Heart left ventricle (tissue), 16 donors: ENCODE measurements at regions not wholly inside any gene's neighbourhood (a gene's known extent, or its start where the extent isn't known, plus 50 kb on each side); places are given as distances from the start of the nearest gene placed in this dataset.
"Not testable (repeated sequence)": the region's sequence is repeated elsewhere in the genome, so short reads cannot be mapped to it uniquely, and the experiment has no call there.

ENCODE experiments used
- ATAC-seq, 4 donors: fragments of 200-7000 bp; cut with Tn5 transposase; one replicate each; pipeline ENCODE4 v1.9.1; 2020 to 2022; ENCODE audit warnings: moderate library complexity in 4 of 4, mild to moderate bottlenecking in 3 of 4, moderate number of reproducible peaks in 1 of 4
- DNase-seq, 5 donors: peaks; one replicate each; pipeline ENCODE4 v3.0.0-alpha.2; 2020
- H3K27ac ChIP-seq, 12 donors: fragments of 200-600 bp; sonication (generic) in 4 of 12; one replicate each; pipeline versions ENCODE4 v1.5.0 to v1.8.0; 2016 to 2022; ENCODE audit warnings: mild to moderate bottlenecking in 2 of 12
- H3K27me3 ChIP-seq, 9 donors: fragments of 200-600 bp; sonication (generic) in 2 of 9; one replicate each; pipeline versions ENCODE4 v1.5.1 to v1.8.0; 2016 to 2022; ENCODE audit warnings: mild to moderate bottlenecking in 3 of 9
- H3K36me3 ChIP-seq, 9 donors: fragments of 200-600 bp; sonication (generic) in 2 of 9; one replicate each; pipeline versions ENCODE4 v1.5.0 to v1.8.0; 2018 to 2022; ENCODE audit warnings: mild to moderate bottlenecking in 2 of 9
- H3K4me1 ChIP-seq, 12 donors: fragments of 200-600 bp; sonication (generic) in 4 of 12; one replicate each; pipeline versions ENCODE4 v1.5.0 to v1.8.0; 2016 to 2022; ENCODE audit warnings: mild to moderate bottlenecking in 3 of 12
- H3K4me3 ChIP-seq, 12 donors: fragments of 200-600 bp; sonication (generic) in 4 of 12; one replicate each; pipeline versions ENCODE4 v1.5.0 to v1.8.0; 2017 to 2022; ENCODE audit warnings: mild to moderate bottlenecking in 9 of 12, moderate library complexity in 4 of 12
- H3K9me3 ChIP-seq, 12 donors: fragments of 200-600 bp; sonication (generic) in 4 of 12; one replicate each; pipeline versions ENCODE4 v1.5.0 to v1.8.0; 2016 to 2022; ENCODE audit warnings: mild to moderate bottlenecking in 1 of 12
- POLR2A ChIP-seq, 2 donors: fragments of 450-650 bp; IDR thresholded peaks; one replicate each; pipeline ENCODE4 v1.6.1; 2017; ENCODE audit warnings: antibody characterized with exemption in 2 of 2, mild to moderate bottlenecking in 2 of 2, moderate library complexity in 2 of 2
- WGBS, 4 donors: extraction: QIAGEN DNeasy Blood & Tissue Kit in 2 of 4; methylation state at CpG; one replicate each; pipeline versions ENCODE4 v1.1.5 to v1.1.7; 2013 to 2018; 5-methylcytosine and 5-hydroxymethylcytosine counted together
- intact Hi-C, 10 donors: fragments of 100-400 bp; cut with DNase I; formaldehyde crosslinking; loops; one replicate each; pipeline versions ENCODE4 v1.11.1 to v1.14.2; 2022
- TF ChIP-seq, protein P1 (sequence below), 12 donors: fragments of 200-600 bp; sonication (generic) in 4 of 12; IDR thresholded peaks; one replicate each; pipeline versions ENCODE4 v1.5.0 to v1.8.0; 2018 to 2022; ENCODE audit warnings: antibody characterized with exemption in 12 of 12, mild to moderate bottlenecking in 5 of 12
- donor health status: ischemic (EF 13 %, LVEDD 7.1; RV severe dilation, severe dysfunction).
- donor health status: healthy with polysubstance abuse.
- donor health status: DM: no; HTN: yes; CAD: no.
- donor health status: DM: no; HTN: no; CAD: no.
- donor health status: ischemic (EF 25% LVEDD 6.9; RV normal size, moderate dysfunction).
- donor health status: ischemic (EF 25% LVEDD 5.7; RV mildly dilated, moderate dysfunction).
- donor health status: healthy.
- donor health status: DM: yes; HTN: yes; CAD: no.
- donor health status: ischemic (EF 35%, LVEDD 5.7; RV mildly dilated, moderate dysfunction).
- donor health status: nonischemic (EF 11% LVEDD 7.7; RV severe dilation, severe dysfunction).
- donor health status: DM: yes; HTN: yes; CAD: no.
- donor health status: PGD.
- donor health status: ischemic (EF 29% LVEDD 5.4; RV normal size, mild dysfunction).
- donor health status: nonischemic (EF 23%, LVEDD 6.1; RV moderate dilation, normal function).

- no peak for ATAC-seq
- Histone ChIP-seq H3K4me3 (no peak overlapping the region), H3K36me3 (no peaks in the 10 kb centered on the region), H3K4me1 (no peaks in the 10 kb centered on the region), H3K27ac (no peak overlapping the region), H3K27me3 (no peaks in the 10 kb centered on the region), H3K9me3 (no peaks in the 10 kb centered on the region)
- 45 to 66% (median 54%) methylated on average over 2 of the region's 2 CpGs for WGBS, 4 donors
- DNase-seq, result no peak
- intact Hi-C loops, result no loop called here
- TF ChIP-seq, protein P1, sequence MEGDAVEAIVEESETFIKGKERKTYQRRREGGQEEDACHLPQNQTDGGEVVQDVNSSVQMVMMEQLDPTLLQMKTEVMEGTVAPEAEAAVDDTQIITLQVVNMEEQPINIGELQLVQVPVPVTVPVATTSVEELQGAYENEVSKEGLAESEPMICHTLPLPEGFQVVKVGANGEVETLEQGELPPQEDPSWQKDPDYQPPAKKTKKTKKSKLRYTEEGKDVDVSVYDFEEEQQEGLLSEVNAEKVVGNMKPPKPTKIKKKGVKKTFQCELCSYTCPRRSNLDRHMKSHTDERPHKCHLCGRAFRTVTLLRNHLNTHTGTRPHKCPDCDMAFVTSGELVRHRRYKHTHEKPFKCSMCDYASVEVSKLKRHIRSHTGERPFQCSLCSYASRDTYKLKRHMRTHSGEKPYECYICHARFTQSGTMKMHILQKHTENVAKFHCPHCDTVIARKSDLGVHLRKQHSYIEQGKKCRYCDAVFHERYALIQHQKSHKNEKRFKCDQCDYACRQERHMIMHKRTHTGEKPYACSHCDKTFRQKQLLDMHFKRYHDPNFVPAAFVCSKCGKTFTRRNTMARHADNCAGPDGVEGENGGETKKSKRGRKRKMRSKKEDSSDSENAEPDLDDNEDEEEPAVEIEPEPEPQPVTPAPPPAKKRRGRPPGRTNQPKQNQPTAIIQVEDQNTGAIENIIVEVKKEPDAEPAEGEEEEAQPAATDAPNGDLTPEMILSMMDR (IDR thresholded peaks at IDR 0.05), result peak in 1 of 12 donors; percentile 11
- TF ChIP-seq POLR2A (IDR thresholded peaks at IDR 0.05), result no peak
Observed at GRCh38 chr3:908839-909238, 184.0 kb upstream of the CNTN6 start.

DNA sequence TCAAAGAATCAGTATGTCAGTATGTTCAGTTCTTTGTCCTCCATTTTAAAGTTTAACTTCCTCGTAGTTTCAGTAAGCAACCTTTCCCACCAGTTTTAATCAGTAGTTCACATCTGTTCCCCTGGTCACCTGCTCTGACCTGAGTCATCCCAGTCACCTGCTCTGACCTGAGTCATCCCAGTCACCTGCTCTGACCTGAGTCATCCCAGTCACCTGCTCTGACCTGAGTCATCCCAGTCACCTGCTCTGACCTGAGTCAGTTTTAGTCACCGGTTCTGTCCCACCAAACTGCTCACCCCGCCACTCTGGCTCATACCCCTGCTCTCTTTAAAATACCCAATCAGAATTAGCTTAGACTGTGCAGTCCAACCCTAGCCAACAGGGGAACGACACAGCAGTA lies 180.1 kb upstream of the CNTN6 start:
- H3K27ac ChIP-seq, H3K4me1 ChIP-seq, DNase-seq, intact Hi-C loops, H3K4me3 ChIP-seq, H3K36me3 ChIP-seq, ATAC-seq, H3K9me3 ChIP-seq, H3K27me3 ChIP-seq: not testable (repeated sequence)
- WGBS, 4 donors, result 74 to 81% (median 80%) methylated on average over 4 of the region's 4 CpGs

DNA sequence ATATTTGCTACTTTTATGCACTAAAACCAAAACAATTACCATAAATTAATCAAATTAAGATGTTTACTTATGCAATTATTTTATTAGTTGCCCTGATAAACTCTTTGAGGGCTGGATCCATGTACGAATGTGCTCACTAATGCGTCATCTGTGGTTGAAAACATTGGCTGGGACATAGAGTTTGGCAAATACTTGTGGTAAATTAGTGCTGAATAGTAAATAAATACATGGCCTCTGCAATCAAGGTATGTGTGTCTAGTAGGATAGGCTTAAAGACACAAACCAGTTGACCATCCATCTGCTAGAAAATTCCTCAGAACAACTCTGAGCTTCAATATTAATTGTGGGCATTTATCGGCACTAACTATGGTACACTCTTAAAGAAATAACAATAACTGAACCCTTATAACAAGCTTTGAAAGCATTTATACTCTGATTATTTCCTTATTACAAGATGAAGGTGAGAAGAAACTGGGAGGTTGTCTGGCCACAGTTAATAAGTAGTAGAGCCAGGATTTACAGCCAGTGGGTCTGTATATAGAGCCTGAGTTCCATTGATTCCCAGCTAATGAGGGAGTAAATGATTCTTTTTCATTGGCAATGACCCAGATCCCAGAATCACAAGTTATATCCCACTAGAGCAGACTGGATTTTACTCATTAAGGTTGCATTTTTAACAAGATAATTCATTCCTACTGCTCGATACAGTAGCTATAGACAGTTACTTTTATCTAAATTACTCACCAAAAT lies 169.5 kb upstream of the CNTN6 start:
- ATAC-seq, result no peak
- 87 to 95% (median 93%) methylated on average over 4 of the region's 4 CpGs for WGBS, 4 donors
- TF ChIP-seq, protein P1 (IDR thresholded peaks at IDR 0.05), result no peak
- no peak for TF ChIP-seq POLR2A (IDR thresholded peaks at IDR 0.05)
- H3K36me3 ChIP-seq, result no peaks in the 10 kb centered on the region
- no peaks in the 10 kb centered on the region for H3K9me3 ChIP-seq
- H3K4me1 ChIP-seq, result no peaks in the 10 kb centered on the region
- no peak overlapping the region for H3K27ac ChIP-seq
- H3K27me3 ChIP-seq, result no peaks in the 10 kb centered on the region
- H3K4me3 ChIP-seq, result no peak overlapping the region
- no peak for DNase-seq
- intact Hi-C loops, result no loop called here

GRCh38 chr3:930866-931265 lies 162.0 kb upstream of the CNTN6 start:
- Histone ChIP-seq H3K9me3 (no peaks in the 10 kb centered on the region), H3K27me3 (no peaks in the 10 kb centered on the region), H3K4me1 (no peaks in the 10 kb centered on the region), H3K36me3 (no peaks in the 10 kb centered on the region), H3K27ac (no peak overlapping the region), H3K4me3 (no peak overlapping the region)
- no peak for TF ChIP-seq POLR2A (IDR thresholded peaks at IDR 0.05)
- TF ChIP-seq, protein P1 (IDR thresholded peaks at IDR 0.05), result no peak
- 76 to 95% (median 85%) methylated on average over 1 of the region's 1 CpG for WGBS, 4 donors
- ATAC-seq, result no peak
- intact Hi-C loops, result no loop called here
- no peak for DNase-seq

- no peaks in the 10 kb centered on the region for H3K4me1 ChIP-seq
- WGBS, 4 donors, result 58 to 74% (median 66%) methylated on average over 2 of the region's 2 CpGs
- no peaks in the 10 kb centered on the region for H3K27me3 ChIP-seq
- H3K9me3 ChIP-seq, result peaks cover 0 to 8% (median 0%) of the 10 kb centered on the region in 12 donors
- H3K27ac ChIP-seq, result no peak overlapping the region
- H3K36me3 ChIP-seq, result no peaks in the 10 kb centered on the region
- H3K4me3 ChIP-seq, result no peak overlapping the region
- no peak for TF ChIP-seq POLR2A (IDR thresholded peaks at IDR 0.05)
- TF ChIP-seq, protein P1 (IDR thresholded peaks at IDR 0.05), result no peak
- ATAC-seq (no peak), DNase-seq (no peak)
- intact Hi-C loops, result no loop called here
Observed at GRCh38 chr3:933326-933725, 159.5 kb upstream of the CNTN6 start.
